H1 (cell line): ENCODE measurements at regions not wholly inside any gene's neighbourhood (a gene's known extent, or its start where the extent isn't known, plus 50 kb on each side); places are given as distances from the start of the nearest gene placed in this dataset.

Experiments used
- ATF3 ChIP-seq: IDR thresholded peaks from 2 replicates; pipeline ENCODE4 v1.6.1; 2011; ENCODE audit warnings: low read depth, mild to moderate bottlenecking, low read length; ENCODE audit not compliant: insufficient read depth
- CHD2 ChIP-seq: IDR thresholded peaks from 2 replicates; pipeline ENCODE4 v1.6.1; 2012; ENCODE audit warnings: low read length, improper control_type of control experiment
- CTCF ChIP-seq, 3 experiments: IDR thresholded peaks; 1 replicate in 2 of 3; 2 replicates in 1 of 3; pipeline versions ENCODE4 v1.5.1 to v1.6.1; 2011; ENCODE audit warnings: low read length in 3 of 3, mild to moderate bottlenecking in 3 of 3, inconsistent platforms in 2 of 3, low read depth in 1 of 3, moderate library complexity in 1 of 3; ENCODE audit not compliant: insufficient read depth in 1 of 3; ENCODE audit errors: control extremely low read depth in 1 of 3
- EGR1 ChIP-seq: IDR thresholded peaks from 2 replicates; pipeline ENCODE4 v1.6.1; 2011; ENCODE audit warnings: low read depth, low read length, borderline replicate concordance
- JUND ChIP-seq: IDR thresholded peaks from 2 replicates; pipeline ENCODE4 v1.6.1; 2011; ENCODE audit warnings: mild to moderate bottlenecking, improper control_type of control experiment, low read length
- MAX ChIP-seq: IDR thresholded peaks from 2 replicates; pipeline ENCODE4 v1.6.1; 2012; ENCODE audit warnings: inconsistent platforms
- NANOG ChIP-seq: IDR thresholded peaks from 2 replicates; pipeline ENCODE4 v1.6.1; 2011; ENCODE audit warnings: low read length, low read depth, mild to moderate bottlenecking, inconsistent platforms; ENCODE audit not compliant: insufficient read depth, poor library complexity, severe bottlenecking
- POLR2A ChIP-seq, 2 experiments: IDR thresholded peaks; 1 replicate in 1 of 2; 2 replicates in 1 of 2; pipeline ENCODE4 v1.6.1; 2011; ENCODE audit warnings: low read depth in 2 of 2, low read length in 2 of 2, mild to moderate bottlenecking in 2 of 2; ENCODE audit errors: control extremely low read depth in 1 of 2
- POLR2AphosphoS5 ChIP-seq: IDR thresholded peaks from 2 replicates; pipeline ENCODE4 v1.6.1; 2011; ENCODE audit warnings: low read depth, low read length
- SAP30 ChIP-seq: fragments of 300-600 bp; sonication (generic); IDR thresholded peaks from 2 replicates; pipeline ENCODE4 v1.7.1; 2012; ENCODE audit warnings: low read length, moderate library complexity, mild to moderate bottlenecking, inconsistent platforms; ENCODE audit not compliant: insufficient read depth, insufficient replicate concordance
- SIN3A ChIP-seq, 2 experiments: IDR thresholded peaks in 1 of 2; conservative IDR thresholded peaks in 1 of 2; 2 replicates each; pipeline ENCODE4 v1.6.1; 2011 to 2012; ENCODE audit warnings: low read length in 2 of 2, improper control_type of control experiment in 1 of 2, low read depth in 1 of 2, mild to moderate bottlenecking in 1 of 2
- SRF ChIP-seq: IDR thresholded peaks from 2 replicates; pipeline ENCODE4 v1.6.1; 2011; ENCODE audit warnings: mild to moderate bottlenecking, low read depth, low read length, moderate library complexity

- TF ChIP-seq MAX (no peak), CTCF (IDR thresholded peaks at IDR 0.05; ENCODE audit: control extremely low read depth in 1 of 3, insufficient read depth in 1 of 3, low read depth in 1 of 3, low read length in 3 of 3) (no peak), POLR2AphosphoS5 (no peak), NANOG (no peak), CHD2 (no peak), SAP30 (no peak), SIN3A (conservative IDR thresholded peaks at IDR 0.05 in 1 of 2, IDR thresholded peaks at IDR 0.05 in 1 of 2; ENCODE audit: low read depth in 1 of 2, low read length in 2 of 2) (no peak), EGR1 (no peak), ATF3 (no peak), SRF (no peak), JUND (no peak), POLR2A (IDR thresholded peaks at IDR 0.05; ENCODE audit: control extremely low read depth in 1 of 2, low read depth in 2 of 2, low read length in 2 of 2) (no peak)
Observed at GRCh38 chr5:41621420-41621819, 111.0 kb upstream of the PLCXD3 start.
